H1 (cell line): ENCODE measurements at regions not wholly inside any gene's neighbourhood (a gene's known extent, or its start where the extent isn't known, plus 50 kb on each side); places are given as distances from the start of the nearest gene placed in this dataset.

ENCODE experiments used
- EP300 ChIP-seq, 2 experiments: IDR thresholded peaks; 1 replicate in 1 of 2; 2 replicates in 1 of 2; pipeline ENCODE4 v1.6.1; 2011 to 2012; ENCODE audit warnings: low read depth in 2 of 2, low read length in 2 of 2, mild to moderate bottlenecking in 2 of 2, borderline replicate concordance in 1 of 2, inconsistent platforms in 1 of 2, moderate library complexity in 1 of 2
- TF ChIP-seq, protein P1 (sequence below): IDR thresholded peaks from 2 replicates; pipeline ENCODE4 v1.6.1; 2012; ENCODE audit warnings: low read length, inconsistent platforms

DNA sequence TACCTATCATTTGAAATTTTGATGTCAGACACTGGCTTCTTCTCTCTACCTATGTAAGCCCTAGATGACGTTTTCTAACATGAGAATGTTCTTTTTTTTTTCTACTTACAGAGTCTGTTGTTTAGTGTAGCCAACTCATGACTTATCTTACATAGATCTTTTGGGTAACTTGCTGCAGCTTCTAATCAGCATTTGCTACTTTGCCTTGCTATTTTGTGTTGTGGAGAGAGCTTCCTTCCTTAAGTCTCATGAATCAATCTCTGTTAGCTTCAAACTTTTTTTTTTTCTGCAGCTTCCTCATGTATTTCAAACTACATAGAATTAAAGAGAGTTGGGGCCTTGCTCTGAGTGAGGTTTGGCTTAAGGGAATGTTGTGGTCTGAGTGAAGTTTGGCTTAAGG, 568.7 kb upstream of the BCHE start (continued):
- TF ChIP-seq, protein P1, sequence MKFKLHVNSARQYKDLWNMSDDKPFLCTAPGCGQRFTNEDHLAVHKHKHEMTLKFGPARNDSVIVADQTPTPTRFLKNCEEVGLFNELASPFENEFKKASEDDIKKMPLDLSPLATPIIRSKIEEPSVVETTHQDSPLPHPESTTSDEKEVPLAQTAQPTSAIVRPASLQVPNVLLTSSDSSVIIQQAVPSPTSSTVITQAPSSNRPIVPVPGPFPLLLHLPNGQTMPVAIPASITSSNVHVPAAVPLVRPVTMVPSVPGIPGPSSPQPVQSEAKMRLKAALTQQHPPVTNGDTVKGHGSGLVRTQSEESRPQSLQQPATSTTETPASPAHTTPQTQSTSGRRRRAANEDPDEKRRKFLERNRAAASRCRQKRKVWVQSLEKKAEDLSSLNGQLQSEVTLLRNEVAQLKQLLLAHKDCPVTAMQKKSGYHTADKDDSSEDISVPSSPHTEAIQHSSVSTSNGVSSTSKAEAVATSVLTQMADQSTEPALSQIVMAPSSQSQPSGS: no peak
- no peak for TF ChIP-seq EP300 (IDR thresholded peaks at IDR 0.05; ENCODE audit: borderline replicate concordance in 1 of 2, low read depth in 2 of 2, low read length in 2 of 2)
